ENCODE measurements at regions not wholly inside any gene's neighbourhood (a gene's known extent, or its start where the extent isn't known, plus 50 kb on each side); places are given as distances from the start of the nearest gene placed in this dataset.

GRCh38 chr4:184548316-184548647 lies 73.9 kb upstream of the IRF2 start:
- CTCF ChIA-PET, result no interaction called here
- Histone ChIP-seq H3K79me2 (ENCODE audit: low read length) (no peaks in the 10 kb centered on the region), H3K9me3 (ENCODE audit: low read length) (no peaks in the 10 kb centered on the region), H2AFZ (ENCODE audit: low read length) (no peak overlapping the region), H3K4me2 (ENCODE audit: low read length) (no peak overlapping the region), H3K9me2 (replicated peaks; ENCODE audit: low read length) (no peaks in the 10 kb centered on the region), H3K27me3 (ENCODE audit: low read length) (no peaks in the 10 kb centered on the region), H4K20me1 (ENCODE audit: low read length) (no peaks in the 10 kb centered on the region), H3K36me3 (ENCODE audit: low read depth, low read length) (no peaks in the 10 kb centered on the region), H3K27ac (ENCODE audit: low read length) (no peak overlapping the region), H3K4me1 (ENCODE audit: insufficient read depth, low read length) (no peaks in the 10 kb centered on the region), H3K9ac (ENCODE audit: low read length) (no peak overlapping the region), H3F3A (ENCODE audit: low read length, unreplicated experiment) (no peaks in the 10 kb centered on the region), H3K4me3 (ENCODE audit: low read length) (no peak overlapping the region)
- BruUV-seq (replicated peaks), result no TSS peak
- no peak for ATAC-seq
- POLR2A ChIA-PET (ENCODE audit: unreplicated experiment), result no interaction called here
- DNase-seq, result no peak
- TF ChIP-seq CTCF (conservative IDR thresholded peaks at IDR 0.05; ENCODE audit: low read depth, low read length) (no peak), EZH2 (IDR thresholded peaks at IDR 0.05; ENCODE audit: low read length, unreplicated experiment) (no peak), EZH2phosphoT487 (IDR thresholded peaks at IDR 0.05; ENCODE audit: borderline replicate concordance, low read length) (no peak)
- intact Hi-C loops (cut with micrococcal nuclease), result no loop called here

GRCh38 chr4:184544788-184545409 lies 70.5 kb upstream of the IRF2 start:
- ChIA-PET POLR2A (ENCODE audit: unreplicated experiment) (no interaction called here), CTCF (interaction anchor here (0.6 kb wide), 1 partner anchor 233 kb away, joined by 3 read pairs; no protein-coding TSS in a partner anchor)
- H4K20me1 ChIP-seq (ENCODE audit: low read length), result no peaks in the 10 kb centered on the region
- no peak overlapping the region for H3K27ac ChIP-seq (ENCODE audit: low read length)
- no peaks in the 10 kb centered on the region for H3F3A ChIP-seq (ENCODE audit: low read length, unreplicated experiment)
- H2AFZ ChIP-seq (ENCODE audit: low read length), result no peak overlapping the region
- no peaks in the 10 kb centered on the region for H3K9me2 ChIP-seq (replicated peaks; ENCODE audit: low read length)
- no peaks in the 10 kb centered on the region for H3K9me3 ChIP-seq (ENCODE audit: low read length)
- BruUV-seq (replicated peaks), result no TSS peak
- H3K9ac ChIP-seq (ENCODE audit: low read length), result no peak overlapping the region
- DNase-seq (no peak), ATAC-seq (no peak)
- no peaks in the 10 kb centered on the region for H3K36me3 ChIP-seq (ENCODE audit: low read depth, low read length)
- intact Hi-C loops (cut with micrococcal nuclease), result no loop called here
- H3K4me1 ChIP-seq (ENCODE audit: insufficient read depth, low read length), result no peaks in the 10 kb centered on the region
- H3K79me2 ChIP-seq (ENCODE audit: low read length), result no peaks in the 10 kb centered on the region
- H3K27me3 ChIP-seq (ENCODE audit: low read length), result no peaks in the 10 kb centered on the region
- no peak overlapping the region for H3K4me2 ChIP-seq (ENCODE audit: low read length)
- H3K4me3 ChIP-seq (ENCODE audit: low read length), result no peak overlapping the region
- no peak for TF ChIP-seq EZH2 (IDR thresholded peaks at IDR 0.05; ENCODE audit: low read length, unreplicated experiment)
- TF ChIP-seq EZH2phosphoT487 (IDR thresholded peaks at IDR 0.05; ENCODE audit: borderline replicate concordance, low read length), result no peak
- TF ChIP-seq CTCF (conservative IDR thresholded peaks at IDR 0.05; ENCODE audit: low read depth, low read length), result no peak

GRCh38 chr4:184541907-184542306 lies 67.6 kb upstream of the IRF2 start:
- POLR2A ChIA-PET (ENCODE audit: unreplicated experiment), result no interaction called here
- DNase-seq, result no peak
- CTCF ChIA-PET, result no interaction called here

More at GRCh38 chr4:184541907-184542306, 67.6 kb upstream of the IRF2 start:
- no peak for ATAC-seq
- Histone ChIP-seq H3K36me3 (ENCODE audit: low read depth, low read length) (no peaks in the 10 kb centered on the region), H2AFZ (ENCODE audit: low read length) (no peak overlapping the region), H3K4me2 (ENCODE audit: low read length) (no peak overlapping the region), H4K20me1 (ENCODE audit: low read length) (no peaks in the 10 kb centered on the region), H3K4me3 (ENCODE audit: low read length) (no peak overlapping the region), H3K9ac (ENCODE audit: low read length) (no peak overlapping the region), H3K9me3 (ENCODE audit: low read length) (no peaks in the 10 kb centered on the region), H3K9me2 (replicated peaks; ENCODE audit: low read length) (no peaks in the 10 kb centered on the region), H3F3A (ENCODE audit: low read length, unreplicated experiment) (no peaks in the 10 kb centered on the region), H3K27ac (ENCODE audit: low read length) (no peak overlapping the region), H3K4me1 (ENCODE audit: insufficient read depth, low read length) (no peaks in the 10 kb centered on the region), H3K79me2 (ENCODE audit: low read length) (peaks cover under 1% of the 10 kb centered on the region; the same call in 1 of the 2 replicates), H3K27me3 (ENCODE audit: low read length) (no peaks in the 10 kb centered on the region)
- TF ChIP-seq EZH2phosphoT487 (IDR thresholded peaks at IDR 0.05; ENCODE audit: borderline replicate concordance, low read length) (no peak), EZH2 (IDR thresholded peaks at IDR 0.05; ENCODE audit: low read length, unreplicated experiment) (no peak), CTCF (conservative IDR thresholded peaks at IDR 0.05; ENCODE audit: low read depth, low read length) (no peak)
- no TSS peak for BruUV-seq (replicated peaks)
- intact Hi-C loops (cut with micrococcal nuclease), result no loop called here
